ENCODE measurements at regions not wholly inside any gene's neighbourhood (a gene's known extent, or its start where the extent isn't known, plus 50 kb on each side); places are given as distances from the start of the nearest gene placed in this dataset.
"Not testable (repeated sequence)": the region's sequence is repeated elsewhere in the genome, so short reads cannot be mapped to it uniquely, and the experiment has no call there.

GRCh38 chr3:168779970-168780645 is 684.4 kb upstream of the GOLIM4 start:
- DNase-seq (ENCODE audit: low read depth): not testable (repeated sequence)

GRCh38 chr3:168753724-168754123 is 658.0 kb upstream of the GOLIM4 start:
- no peak for DNase-seq (ENCODE audit: low read depth)

GRCh38 chr3:168752339-168752738 is 656.6 kb upstream of the GOLIM4 start:
- no peak for DNase-seq (ENCODE audit: low read depth)

DNA sequence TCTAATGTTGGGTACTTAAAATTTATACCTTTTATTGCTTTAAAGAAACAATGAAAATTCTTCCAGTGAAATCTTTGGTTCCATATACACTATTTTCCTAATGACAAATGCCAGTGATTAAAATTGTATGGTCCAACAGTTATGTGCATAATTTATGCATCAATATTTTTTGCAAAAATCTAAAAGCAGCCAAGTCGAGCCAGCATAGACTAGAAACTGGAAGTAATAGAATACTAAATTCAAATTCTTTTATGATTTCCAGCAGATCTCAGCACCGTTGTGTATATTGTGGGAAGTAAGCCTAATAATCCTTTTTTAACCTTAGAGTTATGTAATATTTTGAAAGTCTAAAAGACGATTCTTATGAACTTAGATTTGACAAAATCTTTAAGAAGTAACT is 652.0 kb upstream of the GOLIM4 start:
- DNase-seq (ENCODE audit: low read depth): no peak

- peak; percentile 0 for DNase-seq (ENCODE audit: low read depth)
Measured at GRCh38 chr3:168738527-168739325, 643.0 kb upstream of the GOLIM4 start.

GRCh38 chr3:168736202-168736601 is 640.5 kb upstream of the GOLIM4 start:
- DNase-seq (ENCODE audit: low read depth): no peak

GRCh38 chr3:168730073-168730472 is 634.3 kb upstream of the GOLIM4 start:
- no peak for DNase-seq (ENCODE audit: low read depth)

DNA sequence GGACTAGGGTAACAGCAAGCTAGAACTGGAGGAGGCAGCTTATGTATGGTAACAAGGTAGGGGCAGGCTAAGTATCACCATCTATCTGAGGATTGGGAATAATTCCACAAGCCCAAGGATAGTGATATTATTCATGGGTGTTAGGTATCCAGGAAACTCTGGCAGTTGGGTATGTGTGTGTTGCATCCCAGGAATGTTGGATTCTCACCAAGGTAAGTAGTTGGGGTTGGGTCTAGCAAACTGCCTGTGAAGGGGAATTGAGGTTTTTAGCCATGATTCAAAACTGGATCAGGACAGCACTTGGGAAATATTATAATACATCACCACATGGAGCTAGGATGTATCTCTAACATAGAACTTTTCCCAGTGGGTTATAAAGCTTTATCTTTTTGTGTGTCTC is 626.4 kb upstream of the GOLIM4 start:
- no peak for DNase-seq (ENCODE audit: low read depth)

GRCh38 chr3:168714609-168715240 is 619.0 kb upstream of the GOLIM4 start:
- no peak for DNase-seq (ENCODE audit: low read depth)

GRCh38 chr3:168709073-168709472 is 613.3 kb upstream of the GOLIM4 start:
- no peak for DNase-seq (ENCODE audit: low read depth)

- no peak for DNase-seq (ENCODE audit: low read depth)
Measured at GRCh38 chr3:168707900-168708299, 612.2 kb upstream of the GOLIM4 start.

DNA sequence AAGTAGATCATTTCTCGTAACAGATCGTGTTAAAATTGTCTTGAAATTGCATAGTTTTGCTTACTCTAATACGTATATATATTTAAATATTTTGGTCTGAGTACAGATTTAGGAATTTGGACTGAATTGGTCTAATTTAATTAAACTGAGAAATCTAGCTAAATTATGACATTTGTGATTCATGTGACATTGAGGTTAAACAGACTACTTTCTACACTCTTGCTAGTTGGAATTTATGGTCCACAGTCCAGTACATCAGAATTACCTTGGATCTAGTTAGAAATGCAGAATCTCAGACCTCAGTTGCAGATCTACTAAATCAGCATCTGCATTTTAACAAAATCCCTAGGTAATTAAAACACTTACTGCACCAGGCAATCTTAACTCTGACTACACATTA is 609.7 kb upstream of the GOLIM4 start:
- DNase-seq (ENCODE audit: low read depth): no peak

GRCh38 chr3:168696051-168696450 is 600.3 kb upstream of the GOLIM4 start:
- no peak for DNase-seq (ENCODE audit: low read depth)

- no peak for DNase-seq (ENCODE audit: low read depth)
Measured at GRCh38 chr3:168693870-168694269, 598.1 kb upstream of the GOLIM4 start.

DNA sequence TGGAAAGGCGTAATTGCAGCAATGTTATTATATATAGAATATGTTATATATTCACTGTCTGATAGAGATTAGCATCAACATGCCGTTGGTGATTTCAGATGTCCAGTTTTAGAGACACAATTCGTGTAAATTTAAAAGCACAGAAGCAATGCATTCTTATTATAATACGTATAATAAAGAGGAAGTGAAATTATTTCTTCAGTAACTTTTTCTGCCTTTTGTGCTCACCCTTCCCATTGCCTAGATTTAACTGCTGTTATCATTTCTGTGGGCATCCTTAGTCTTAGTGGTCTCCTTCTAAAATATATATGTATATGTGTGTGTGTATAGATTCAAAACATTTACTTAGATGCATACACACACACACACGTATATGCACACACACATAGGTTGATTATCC is 592.5 kb upstream of the GOLIM4 start:
- no peak for DNase-seq (ENCODE audit: low read depth)

DNA sequence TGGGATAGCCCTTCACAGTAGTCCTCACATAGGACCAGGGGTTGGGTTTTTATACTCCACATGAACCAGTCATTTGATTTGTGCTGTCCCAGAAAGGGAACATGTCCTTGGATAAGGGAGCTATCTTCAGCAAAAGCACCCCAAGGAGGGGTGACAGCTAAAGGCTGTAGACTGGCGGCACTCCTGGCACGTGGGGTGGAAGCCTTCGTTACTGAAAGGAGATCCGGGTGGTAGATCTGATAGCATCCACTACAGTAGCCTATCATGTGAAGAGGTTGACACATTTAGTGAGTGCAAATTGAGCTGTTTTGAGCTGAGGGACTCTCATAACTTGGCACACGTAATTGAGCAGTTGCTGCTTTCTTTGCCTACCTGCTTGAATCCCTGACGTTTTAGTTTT is 588.8 kb upstream of the GOLIM4 start:
- no peak for DNase-seq (ENCODE audit: low read depth)

- DNase-seq (ENCODE audit: low read depth): no peak
Measured at GRCh38 chr3:168678730-168679129, 583.0 kb upstream of the GOLIM4 start.

DNA sequence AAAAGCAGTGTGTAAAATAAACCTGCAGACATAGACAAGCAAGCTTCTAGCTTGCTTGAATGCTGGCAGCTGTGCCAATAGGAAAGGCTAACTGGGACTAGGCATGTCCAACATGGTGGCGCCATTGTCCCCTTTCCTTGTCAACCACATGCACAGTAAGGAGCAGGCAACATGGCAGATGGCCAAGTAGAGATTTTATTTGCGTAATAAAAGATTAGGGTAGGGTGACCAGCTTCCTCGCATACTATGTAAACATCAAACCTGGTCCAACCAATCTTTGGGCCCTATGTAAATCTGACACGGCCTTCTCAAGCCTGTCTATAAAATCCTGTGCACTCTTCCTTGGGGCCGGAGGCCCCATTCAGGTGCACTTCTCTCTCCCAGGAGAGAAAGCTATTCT is 575.4 kb upstream of the GOLIM4 start:
- DNase-seq (ENCODE audit: low read depth): no peak

- not testable (repeated sequence) for DNase-seq (ENCODE audit: low read depth)
Measured at GRCh38 chr3:168660879-168661657, 565.3 kb upstream of the GOLIM4 start.

DNA sequence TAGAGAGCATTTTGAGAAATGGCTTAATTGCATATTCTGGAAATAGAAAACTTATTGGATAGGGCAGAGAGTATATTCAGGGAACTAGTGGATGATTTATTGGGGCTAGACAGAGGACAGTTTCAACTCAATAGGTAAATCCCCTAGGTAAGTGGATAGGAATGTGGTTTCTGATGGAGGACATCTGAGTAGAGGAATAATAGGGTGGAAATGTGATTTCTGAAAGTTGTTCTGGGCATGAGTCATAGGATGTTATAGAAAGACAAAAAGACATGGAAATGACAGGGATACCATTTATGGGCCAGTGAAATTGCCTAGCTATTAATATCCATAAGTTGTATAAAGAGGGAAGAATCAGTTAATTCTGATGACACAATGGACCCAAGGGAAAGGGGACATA is 563.3 kb upstream of the GOLIM4 start:
- DNase-seq (ENCODE audit: low read depth): no peak

GRCh38 chr3:168655611-168656010 is 559.9 kb upstream of the GOLIM4 start:
- DNase-seq (ENCODE audit: low read depth): no peak

DNA sequence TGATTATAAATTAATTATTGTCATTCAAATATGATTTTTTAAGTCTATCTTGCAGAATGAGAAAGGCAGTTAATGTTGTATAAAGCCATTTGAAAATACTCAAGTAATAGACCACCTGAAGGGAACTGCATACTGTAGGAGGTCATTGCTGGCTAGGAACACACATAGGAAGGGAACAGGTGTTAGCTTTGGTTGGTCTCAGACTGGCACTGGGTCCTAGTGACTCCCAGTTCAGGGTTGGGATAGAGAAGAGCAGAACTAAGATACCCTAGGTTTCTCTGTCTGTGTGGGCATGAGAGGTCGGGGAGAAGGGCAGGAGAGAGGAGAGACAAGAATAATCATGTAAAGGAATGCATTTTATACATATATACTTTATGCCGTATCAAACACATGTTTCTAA is 559.0 kb upstream of the GOLIM4 start:
- DNase-seq (ENCODE audit: low read depth): no peak
